Epithelial cell of proximal tubule (primary cell): ENCODE measurements at regions not wholly inside any gene's neighbourhood (a gene's known extent, or its start where the extent isn't known, plus 50 kb on each side); places are given as distances from the start of the nearest gene placed in this dataset.

Source experiments
- DNase-seq: peaks from one replicate; pipeline ENCODE4 v3.0.0-alpha.2; 2011; ENCODE audit warnings: low read depth
- H3K4me3 ChIP-seq: 2 replicates; pipeline ENCODE4 v1.5.1; 2011; ENCODE audit warnings: low read depth, mild to moderate bottlenecking, low read length
- TF ChIP-seq, protein P1 (sequence below): conservative IDR thresholded peaks from 2 replicates; pipeline ENCODE4 v1.5.1; 2012; ENCODE audit warnings: low read depth, mild to moderate bottlenecking, low read length

DNA sequence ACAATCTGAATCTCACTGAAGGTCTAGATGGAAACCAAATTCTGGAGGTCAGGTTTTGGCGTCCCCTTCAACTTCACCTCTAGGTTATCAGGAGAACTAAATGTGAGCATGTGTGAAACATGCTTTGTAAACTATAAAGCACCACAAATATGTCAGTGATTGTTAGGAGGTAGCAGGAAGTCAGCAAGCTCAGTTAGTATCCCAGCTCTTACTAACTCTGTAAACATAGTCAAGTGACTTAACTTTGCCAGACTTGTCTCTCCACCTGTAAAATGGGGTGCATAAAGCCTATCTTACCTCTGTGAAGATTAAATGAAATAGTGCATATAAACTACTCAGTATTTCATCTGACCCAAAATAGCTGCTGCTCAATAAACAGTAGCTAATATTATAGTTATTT lies 121.5 kb downstream of the INSIG2 start:
- H3K4me3 ChIP-seq, result no peak overlapping the region

DNA sequence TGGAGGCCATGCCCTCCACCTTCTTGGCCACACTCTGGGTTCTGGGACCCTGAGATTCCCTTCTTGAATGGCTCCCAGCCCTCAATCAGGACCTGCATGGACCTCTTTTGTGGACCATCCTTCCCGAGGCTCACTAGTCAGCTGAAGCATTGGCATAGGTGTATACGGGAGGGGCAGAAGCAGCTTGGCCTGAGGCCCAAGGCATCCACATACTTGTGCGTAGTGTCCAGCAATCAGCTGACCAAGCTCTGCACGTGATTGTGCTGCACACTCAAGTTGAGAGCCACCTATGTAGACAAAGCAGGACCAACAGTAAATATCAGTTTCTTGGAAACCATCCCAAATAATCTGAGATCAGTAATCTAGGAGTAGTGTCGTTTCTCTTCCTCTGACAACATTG lies 119.6 kb downstream of the INSIG2 start:
- TF ChIP-seq, protein P1, sequence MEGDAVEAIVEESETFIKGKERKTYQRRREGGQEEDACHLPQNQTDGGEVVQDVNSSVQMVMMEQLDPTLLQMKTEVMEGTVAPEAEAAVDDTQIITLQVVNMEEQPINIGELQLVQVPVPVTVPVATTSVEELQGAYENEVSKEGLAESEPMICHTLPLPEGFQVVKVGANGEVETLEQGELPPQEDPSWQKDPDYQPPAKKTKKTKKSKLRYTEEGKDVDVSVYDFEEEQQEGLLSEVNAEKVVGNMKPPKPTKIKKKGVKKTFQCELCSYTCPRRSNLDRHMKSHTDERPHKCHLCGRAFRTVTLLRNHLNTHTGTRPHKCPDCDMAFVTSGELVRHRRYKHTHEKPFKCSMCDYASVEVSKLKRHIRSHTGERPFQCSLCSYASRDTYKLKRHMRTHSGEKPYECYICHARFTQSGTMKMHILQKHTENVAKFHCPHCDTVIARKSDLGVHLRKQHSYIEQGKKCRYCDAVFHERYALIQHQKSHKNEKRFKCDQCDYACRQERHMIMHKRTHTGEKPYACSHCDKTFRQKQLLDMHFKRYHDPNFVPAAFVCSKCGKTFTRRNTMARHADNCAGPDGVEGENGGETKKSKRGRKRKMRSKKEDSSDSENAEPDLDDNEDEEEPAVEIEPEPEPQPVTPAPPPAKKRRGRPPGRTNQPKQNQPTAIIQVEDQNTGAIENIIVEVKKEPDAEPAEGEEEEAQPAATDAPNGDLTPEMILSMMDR, result no peak
- H3K4me3 ChIP-seq, result no peak overlapping the region
- DNase-seq, result no peak

More for the DNA sequence above, 121.5 kb downstream of the INSIG2 start:
- TF ChIP-seq, protein P1, result no peak
- DNase-seq, result no peak

DNA sequence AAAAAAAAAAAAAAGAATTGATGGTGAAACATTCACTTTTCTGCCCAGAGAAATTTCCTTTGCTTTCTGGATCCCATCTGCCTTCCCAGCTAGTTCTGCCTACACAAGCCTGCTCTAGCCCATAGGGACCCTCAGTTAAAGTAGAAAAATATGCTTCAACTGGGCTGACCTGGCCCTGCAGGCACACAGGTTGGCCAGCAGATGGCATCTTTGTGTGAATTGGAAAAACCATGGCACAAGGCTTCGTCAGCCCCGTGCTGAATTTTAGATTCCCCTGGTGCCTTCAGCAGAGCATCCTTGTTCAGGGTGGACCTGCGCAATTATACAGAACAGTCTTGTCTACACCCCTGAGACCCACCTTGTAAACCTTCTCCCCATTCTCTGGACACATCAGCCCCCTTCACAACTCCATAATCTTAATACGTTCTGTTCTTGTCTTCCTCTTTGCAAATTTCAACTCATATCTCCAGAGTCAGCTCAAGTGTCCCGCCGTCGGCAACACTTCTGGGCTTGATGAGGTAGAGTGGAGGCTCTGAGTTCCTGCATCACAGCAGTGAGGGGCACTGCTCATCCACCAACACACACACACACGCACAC lies 114.5 kb downstream of the INSIG2 start:
- DNase-seq, result no peak
- TF ChIP-seq, protein P1, result peak; percentile 88
- no peak overlapping the region for H3K4me3 ChIP-seq

DNA sequence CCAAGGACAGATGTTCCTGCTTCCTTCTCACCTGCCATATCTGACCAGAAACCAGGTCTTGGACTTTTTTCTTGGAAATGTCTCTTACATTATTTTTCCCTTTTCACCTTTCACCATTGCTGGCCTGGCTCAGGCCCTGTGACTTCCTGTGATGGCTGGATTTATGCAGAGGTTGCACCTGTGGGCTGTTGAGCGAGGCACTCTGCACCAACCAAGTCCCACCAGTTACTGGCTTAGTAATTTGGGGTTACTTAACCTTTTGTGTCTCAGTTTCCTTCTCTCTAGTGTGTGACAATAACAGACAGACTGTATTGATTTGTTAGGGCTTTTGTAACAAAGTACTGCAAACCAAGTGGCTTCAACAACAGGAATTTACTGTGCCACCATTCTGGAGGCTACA lies 110.0 kb downstream of the INSIG2 start:
- no peak overlapping the region for H3K4me3 ChIP-seq
- no peak for DNase-seq
- TF ChIP-seq, protein P1, result no peak

DNA sequence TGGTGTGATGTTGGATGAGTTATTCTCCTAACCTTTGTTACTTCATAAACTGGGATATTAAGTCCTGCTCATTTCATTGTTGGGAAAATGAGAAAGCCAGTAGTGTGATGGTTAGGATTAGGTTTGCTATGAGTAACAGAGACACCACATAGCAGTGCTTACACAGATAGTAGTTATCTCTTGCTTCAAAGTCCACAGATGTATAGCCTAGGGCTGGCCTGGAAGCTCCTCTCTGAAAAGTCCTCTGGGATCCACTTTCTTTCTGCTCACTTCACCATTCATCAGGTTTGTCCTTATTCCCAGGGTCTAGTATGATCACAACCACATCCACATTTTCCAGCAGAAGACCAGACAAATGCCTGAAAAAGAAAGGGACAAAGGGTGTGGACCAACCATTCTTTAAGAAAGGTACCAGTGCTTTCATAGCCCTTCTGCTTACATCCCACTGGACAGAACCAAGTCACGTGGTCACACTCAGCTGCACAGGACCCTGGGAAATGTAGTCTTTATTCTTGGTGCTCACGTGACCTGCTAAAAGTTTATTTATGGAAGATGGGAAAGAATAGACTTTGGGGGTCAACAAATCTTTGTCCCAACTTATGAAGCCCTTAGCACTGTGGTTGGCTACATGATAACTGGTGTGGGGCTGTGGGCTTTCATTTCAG lies 108.9 kb downstream of the INSIG2 start:
- TF ChIP-seq, protein P1, result no peak
- no peak for DNase-seq
- H3K4me3 ChIP-seq, result no peak overlapping the region

DNA sequence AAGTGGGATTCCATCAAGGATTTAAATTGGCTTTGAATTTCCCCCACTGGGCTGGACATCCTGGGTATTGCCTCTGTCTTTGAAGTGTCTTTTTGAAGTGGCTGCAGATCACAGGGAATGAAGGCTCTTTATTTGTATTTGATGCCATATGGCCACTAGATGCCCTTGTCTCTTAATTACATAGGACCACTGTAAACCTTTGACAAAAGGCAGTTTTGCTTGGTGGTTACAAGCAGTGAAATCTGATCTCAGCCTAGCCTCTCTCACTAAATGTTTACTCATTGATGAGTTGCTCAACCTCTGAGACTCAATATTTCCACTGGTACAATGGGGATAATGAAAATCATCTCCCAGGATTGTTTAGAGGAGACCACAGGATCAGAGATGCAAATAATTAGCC lies 102.2 kb downstream of the INSIG2 start:
- TF ChIP-seq, protein P1, result no peak
- DNase-seq, result no peak
- H3K4me3 ChIP-seq, result no peak overlapping the region

DNA sequence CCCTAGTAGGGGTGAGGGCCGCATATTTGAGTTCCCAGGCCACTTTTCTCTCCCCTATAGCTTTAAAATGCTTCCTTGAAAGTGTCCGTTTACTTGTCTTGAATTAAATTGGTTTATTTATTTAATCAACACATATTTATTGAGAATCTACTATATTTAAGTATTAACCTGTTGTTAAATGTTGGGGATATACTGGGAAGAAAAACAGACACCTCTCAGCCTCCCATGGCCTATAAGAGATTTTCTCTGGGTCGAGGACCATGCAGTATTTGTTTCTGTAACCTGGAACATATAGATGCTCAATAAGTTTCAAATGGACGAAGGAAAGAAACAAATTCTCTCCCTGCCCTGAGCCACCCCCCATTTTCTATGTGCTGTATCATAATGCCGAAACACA lies 98.6 kb downstream of the INSIG2 start:
- H3K4me3 ChIP-seq, result peak overlapping the region; percentile 69
- DNase-seq, result no peak
- TF ChIP-seq, protein P1, result no peak
